Mesothelial cell of epicardium (in vitro differentiated cells): ENCODE measurements at regions not wholly inside any gene's neighbourhood (a gene's known extent, or its start where the extent isn't known, plus 50 kb on each side); places are given as distances from the start of the nearest gene placed in this dataset.

ENCODE experiments used
- DNase-seq, 2 experiments: peaks; one replicate each; pipeline ENCODE4 v3.0.0; 2021; ENCODE audit warnings: low spot score in 2 of 2; ENCODE audit not compliant: unreplicated experiment in 2 of 2
- H3K27ac Mint-ChIP-seq: 2 replicates; pipeline ENCODE4 v1.8.0; 2021; ENCODE audit warnings: mixed read lengths
- H3K27me3 Mint-ChIP-seq: 2 replicates; pipeline ENCODE4 v1.8.0; 2021; ENCODE audit warnings: low read depth, mixed read lengths
- H3K36me3 Mint-ChIP-seq: 2 replicates; pipeline ENCODE4 v1.8.0; 2021; ENCODE audit warnings: mixed read lengths
- H3K4me1 Mint-ChIP-seq: 2 replicates; pipeline ENCODE4 v1.8.0; 2021; ENCODE audit warnings: mixed read lengths
- H3K4me3 Mint-ChIP-seq: 2 replicates; pipeline ENCODE4 v1.8.0; 2021; ENCODE audit warnings: mild to moderate bottlenecking, moderate library complexity, mixed read lengths
- H3K9me3 Mint-ChIP-seq: 2 replicates; pipeline ENCODE4 v1.8.0; 2021; ENCODE audit warnings: mixed read lengths
- CTCF ChIP-seq: fragments of 200-600 bp; sonication (generic); IDR thresholded peaks from one replicate; pipeline ENCODE4 v1.5.0; 2021; ENCODE audit warnings: antibody characterized with exemption; ENCODE audit not compliant: unreplicated experiment

- Mint-ChIP-seq H3K4me3 (no peak overlapping the region), H3K9me3 (peaks cover 14% of the 10 kb centered on the region), H3K27ac (no peak overlapping the region), H3K36me3 (peaks cover 5% of the 10 kb centered on the region), H3K4me1 (no peaks in the 10 kb centered on the region), H3K27me3 (no peaks in the 10 kb centered on the region)
- no peak for DNase-seq
- TF ChIP-seq CTCF = no peak
Observed at GRCh38 chr4:86439293-86439692, 79.4 kb upstream of the MAPK10 start.

GRCh38 chr4:86441175-86441936 lies 81.5 kb upstream of the MAPK10 start:
- H3K27me3 Mint-ChIP-seq = no peaks in the 10 kb centered on the region
- DNase-seq = no peak
- H3K9me3 Mint-ChIP-seq = peaks cover 29% of the 10 kb centered on the region
- no peak overlapping the region for H3K27ac Mint-ChIP-seq
- no peak for TF ChIP-seq CTCF
- peaks cover 9% of the 10 kb centered on the region for H3K36me3 Mint-ChIP-seq
- H3K4me1 Mint-ChIP-seq = no peaks in the 10 kb centered on the region
- no peak overlapping the region for H3K4me3 Mint-ChIP-seq

DNA sequence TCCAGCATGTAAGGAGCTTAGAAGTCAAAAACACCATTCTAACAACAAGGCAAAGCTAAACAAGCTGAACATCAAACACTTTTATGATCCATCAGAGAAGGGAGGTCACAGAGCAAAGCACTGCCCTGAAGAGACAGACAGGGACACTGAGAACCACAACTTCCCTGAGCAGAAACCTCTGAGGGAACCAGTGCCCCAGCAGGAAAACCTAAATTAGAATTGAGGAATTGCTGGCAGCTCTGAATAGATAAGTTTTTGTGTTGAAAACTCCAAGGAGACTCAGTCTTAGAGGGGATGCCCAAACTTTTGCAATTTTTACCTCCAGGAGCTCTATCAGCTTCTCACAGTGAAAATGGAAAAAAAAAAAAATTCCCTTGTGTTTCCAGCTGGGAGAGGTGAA lies 83.0 kb upstream of the MAPK10 start:
- Mint-ChIP-seq H3K9me3 (peaks cover 29% of the 10 kb centered on the region), H3K36me3 (peaks cover 9% of the 10 kb centered on the region), H3K4me3 (no peak overlapping the region), H3K4me1 (no peaks in the 10 kb centered on the region), H3K27ac (no peak overlapping the region), H3K27me3 (no peaks in the 10 kb centered on the region)
- no peak for DNase-seq
- no peak for TF ChIP-seq CTCF

- TF ChIP-seq CTCF = no peak
- Mint-ChIP-seq H3K27ac (no peak overlapping the region), H3K9me3 (peaks cover 29% of the 10 kb centered on the region), H3K4me3 (no peak overlapping the region), H3K27me3 (no peaks in the 10 kb centered on the region), H3K36me3 (peaks cover 9% of the 10 kb centered on the region), H3K4me1 (no peaks in the 10 kb centered on the region)
- DNase-seq = no peak
Observed at GRCh38 chr4:86443495-86443894, 83.6 kb upstream of the MAPK10 start.

DNA sequence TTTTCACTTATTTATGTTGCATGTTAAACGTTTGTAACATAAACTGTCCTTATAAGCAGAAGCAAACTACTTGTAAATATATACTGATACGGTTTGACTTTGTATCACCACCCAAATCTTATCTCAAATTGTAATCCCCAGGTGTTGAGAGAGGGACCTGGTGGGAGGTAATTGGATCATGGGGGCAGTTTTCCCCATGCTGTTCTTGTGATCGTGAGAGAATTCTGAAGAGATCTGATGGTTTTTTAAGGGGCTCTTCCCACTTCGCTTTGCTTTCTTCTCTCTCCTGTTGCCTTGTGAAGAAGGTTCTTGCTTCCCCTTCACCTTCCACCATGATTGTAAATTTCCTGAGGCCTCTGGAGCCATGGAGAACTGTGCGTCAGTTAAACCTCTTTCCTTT lies 87.1 kb upstream of the MAPK10 start:
- DNase-seq = no peak
- peaks cover 9% of the 10 kb centered on the region for H3K36me3 Mint-ChIP-seq
- H3K27ac Mint-ChIP-seq = no peak overlapping the region
- peaks cover 32% of the 10 kb centered on the region for H3K4me1 Mint-ChIP-seq
- H3K4me3 Mint-ChIP-seq = no peak overlapping the region
- H3K27me3 Mint-ChIP-seq = no peaks in the 10 kb centered on the region
- TF ChIP-seq CTCF = no peak
- H3K9me3 Mint-ChIP-seq = peaks cover 25% of the 10 kb centered on the region

- H3K27ac Mint-ChIP-seq = no peak overlapping the region
- H3K4me3 Mint-ChIP-seq = peak overlapping the region; percentile 2
- H3K36me3 Mint-ChIP-seq = peaks cover 6% of the 10 kb centered on the region
- TF ChIP-seq CTCF = no peak
- peaks cover 19% of the 10 kb centered on the region for H3K9me3 Mint-ChIP-seq
- no peaks in the 10 kb centered on the region for H3K27me3 Mint-ChIP-seq
- peaks cover 48% of the 10 kb centered on the region for H3K4me1 Mint-ChIP-seq
- no peak for DNase-seq
Observed at GRCh38 chr4:86448871-86449270, 89.0 kb upstream of the MAPK10 start.
